ENCODE measurements at regions not wholly inside any gene's neighbourhood (a gene's known extent, or its start where the extent isn't known, plus 50 kb on each side); places are given as distances from the start of the nearest gene placed in this dataset.

GRCh38 chr1:217313096-217313495 lies 317.8 kb downstream of the GPATCH2 start:
- DNase-seq (ENCODE audit: low read depth, low spot score), result no peak

- no peak for DNase-seq (ENCODE audit: low read depth, low spot score)
Observed at GRCh38 chr1:217311766-217312165, 319.1 kb downstream of the GPATCH2 start.

GRCh38 chr1:217311269-217311668 lies 319.6 kb downstream of the GPATCH2 start:
- DNase-seq (ENCODE audit: low read depth, low spot score), result no peak

GRCh38 chr1:217281332-217281731 lies 349.6 kb downstream of the GPATCH2 start:
- no peak for DNase-seq (ENCODE audit: low read depth, low spot score)

GRCh38 chr1:217275655-217276398 lies 355.1 kb downstream of the GPATCH2 start:
- DNase-seq (ENCODE audit: low read depth, low spot score), result peak; percentile 9

GRCh38 chr1:217274927-217275654 lies 355.8 kb downstream of the GPATCH2 start:
- DNase-seq (ENCODE audit: low read depth, low spot score), result peak; percentile 20

GRCh38 chr1:217274416-217274815 lies 356.5 kb downstream of the GPATCH2 start:
- DNase-seq (ENCODE audit: low read depth, low spot score), result no peak

GRCh38 chr1:217273866-217274265 lies 357.0 kb downstream of the GPATCH2 start:
- no peak for DNase-seq (ENCODE audit: low read depth, low spot score)

GRCh38 chr1:217272385-217272784 lies 358.5 kb downstream of the GPATCH2 start:
- DNase-seq (ENCODE audit: low read depth, low spot score), result peak; percentile 12

- no peak for DNase-seq (ENCODE audit: low read depth, low spot score)
Observed at GRCh38 chr1:217270101-217270500, 360.8 kb downstream of the GPATCH2 start.

GRCh38 chr1:217268058-217268457 lies 362.8 kb downstream of the GPATCH2 start:
- no peak for DNase-seq (ENCODE audit: low read depth, low spot score)

GRCh38 chr1:217261636-217262035 lies 369.3 kb downstream of the GPATCH2 start:
- no peak for DNase-seq (ENCODE audit: low read depth, low spot score)

GRCh38 chr1:217260676-217261075 lies 370.2 kb downstream of the GPATCH2 start:
- DNase-seq (ENCODE audit: low read depth, low spot score), result no peak

GRCh38 chr1:217253985-217254384 lies 376.9 kb downstream of the GPATCH2 start:
- no peak for DNase-seq (ENCODE audit: low read depth, low spot score)

GRCh38 chr1:217253351-217253750 lies 377.5 kb downstream of the GPATCH2 start:
- no peak for DNase-seq (ENCODE audit: low read depth, low spot score)

GRCh38 chr1:217251121-217251520 lies 379.8 kb downstream of the GPATCH2 start:
- DNase-seq (ENCODE audit: low read depth, low spot score), result no peak

- no peak for DNase-seq (ENCODE audit: low read depth, low spot score)
Observed at GRCh38 chr1:217249857-217250256, 381.0 kb downstream of the GPATCH2 start.

- DNase-seq (ENCODE audit: low read depth, low spot score), result no peak
Observed at GRCh38 chr1:217244971-217245370, 385.9 kb downstream of the GPATCH2 start.

GRCh38 chr1:217240656-217241055 lies 390.2 kb downstream of the GPATCH2 start:
- DNase-seq (ENCODE audit: low read depth, low spot score), result no peak

GRCh38 chr1:217238945-217239344 lies 391.9 kb downstream of the GPATCH2 start:
- no peak for DNase-seq (ENCODE audit: low read depth, low spot score)

- no peak for DNase-seq (ENCODE audit: low read depth, low spot score)
Observed at GRCh38 chr1:217230412-217230811, 400.5 kb downstream of the GPATCH2 start.

- DNase-seq (ENCODE audit: low read depth, low spot score), result no peak
Observed at GRCh38 chr1:217228689-217229088, 402.2 kb downstream of the GPATCH2 start.

GRCh38 chr1:217224201-217224600 lies 406.7 kb downstream of the GPATCH2 start:
- no peak for DNase-seq (ENCODE audit: low read depth, low spot score)

All from smooth muscle cell of the brain vasculature (primary cell).